IMR-90 (cell line): ENCODE measurements at regions not wholly inside any gene's neighbourhood (a gene's known extent, or its start where the extent isn't known, plus 50 kb on each side); places are given as distances from the start of the nearest gene placed in this dataset.

Source experiments
- BHLHE40 ChIP-seq: fragments of 150-350 bp; IDR thresholded peaks from 2 replicates; pipeline ENCODE4 v1.6.1; 2016; ENCODE audit warnings: mild to moderate bottlenecking, low read depth, low read length
- CEBPB ChIP-seq: IDR thresholded peaks from 2 replicates; pipeline ENCODE4 v1.6.1; 2012; ENCODE audit warnings: low read depth, low read length, improper control_type of control experiment
- CHD1 ChIP-seq: IDR thresholded peaks from 2 replicates; pipeline ENCODE4 v1.6.1; 2012; ENCODE audit warnings: low read depth, low read length, improper control_type of control experiment
- CTCF ChIP-seq: conservative IDR thresholded peaks from 2 replicates; pipeline ENCODE4 v1.5.1; 2012; ENCODE audit warnings: mild to moderate bottlenecking, low read depth, low read length, improper control_type of control experiment
- FOS ChIP-seq: fragments of 150-350 bp; IDR thresholded peaks from 2 replicates; pipeline ENCODE4 v1.6.1; 2016; ENCODE audit warnings: low read depth, low read length
- MAFK ChIP-seq: IDR thresholded peaks from 2 replicates; pipeline ENCODE4 v1.6.1; 2012; ENCODE audit warnings: low read depth, low read length, improper control_type of control experiment
- MAZ ChIP-seq: IDR thresholded peaks from 2 replicates; pipeline ENCODE4 v1.6.1; 2012; ENCODE audit warnings: low read depth, mild to moderate bottlenecking, low read length, improper control_type of control experiment, moderate library complexity, borderline replicate concordance
- MXI1 ChIP-seq: IDR thresholded peaks from 2 replicates; pipeline ENCODE4 v1.6.1; 2012; ENCODE audit warnings: low read depth, mild to moderate bottlenecking, low read length, moderate library complexity, borderline replicate concordance
- NFE2L2 ChIP-seq: fragments of 150-350 bp; IDR thresholded peaks from 2 replicates; pipeline ENCODE4 v1.6.1; 2016; ENCODE audit warnings: low read depth, mild to moderate bottlenecking, low read length
- POLR2A ChIP-seq: IDR thresholded peaks from 2 replicates; pipeline ENCODE4 v1.6.1; 2012; ENCODE audit warnings: mild to moderate bottlenecking, low read depth, low read length
- RCOR1 ChIP-seq: IDR thresholded peaks from 2 replicates; pipeline ENCODE4 v1.6.1; 2012; ENCODE audit warnings: mild to moderate bottlenecking, low read length, improper control_type of control experiment; ENCODE audit not compliant: insufficient replicate concordance
- RFX5 ChIP-seq: IDR thresholded peaks from 2 replicates; pipeline ENCODE4 v1.8.0; 2012; ENCODE audit warnings: low read depth, mild to moderate bottlenecking, low read length, moderate library complexity
- SMC3 ChIP-seq: fragments of 150-350 bp; IDR thresholded peaks from 2 replicates; pipeline ENCODE4 v1.6.1; 2016; ENCODE audit warnings: low read depth, mild to moderate bottlenecking, antibody characterized with exemption, low read length, moderate library complexity
- USF2 ChIP-seq: fragments of 150-350 bp; IDR thresholded peaks from 2 replicates; pipeline ENCODE4 v1.6.1; 2017; ENCODE audit warnings: mild to moderate bottlenecking, antibody characterized with exemption, low read length, low read depth

GRCh38 chr1:208421486-208421885 is 177.3 kb upstream of the PLXNA2 start:
- TF ChIP-seq CTCF, result no peak
- no peak for TF ChIP-seq BHLHE40
- no peak for TF ChIP-seq CHD1
- no peak for TF ChIP-seq POLR2A
- no peak for TF ChIP-seq MAFK
- no peak for TF ChIP-seq CEBPB
- no peak for TF ChIP-seq USF2
- no peak for TF ChIP-seq RFX5
- no peak for TF ChIP-seq MXI1
- TF ChIP-seq FOS, result no peak
- no peak for TF ChIP-seq SMC3
- no peak for TF ChIP-seq NFE2L2
- no peak for TF ChIP-seq MAZ
- no peak for TF ChIP-seq RCOR1
